ENCODE measurements at regions not wholly inside any gene's neighbourhood (a gene's known extent, or its start where the extent isn't known, plus 50 kb on each side); places are given as distances from the start of the nearest gene placed in this dataset.
"Not testable (repeated sequence)": the region's sequence is repeated elsewhere in the genome, so short reads cannot be mapped to it uniquely, and the experiment has no call there.

DNA sequence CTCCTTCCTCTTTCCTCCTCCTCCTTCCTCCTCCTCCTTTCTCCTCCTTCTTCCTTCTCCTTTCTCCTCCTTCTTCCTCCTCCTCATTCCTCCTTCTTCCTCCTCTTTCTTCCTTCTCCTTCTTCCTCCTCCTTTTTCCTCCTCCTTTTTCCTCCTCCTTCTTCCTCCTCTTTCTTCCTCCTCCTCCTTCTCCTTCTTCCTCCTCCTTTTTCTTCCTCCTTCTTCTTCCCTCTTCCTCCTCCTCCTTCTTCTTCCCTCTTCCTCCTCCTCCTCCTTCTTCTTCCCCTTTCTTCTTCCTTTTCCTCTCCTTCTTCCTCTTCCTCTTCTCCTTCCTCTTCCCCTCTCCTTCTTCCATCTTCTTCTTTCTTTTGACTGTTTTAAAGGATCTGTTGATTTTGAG, 538.8 kb downstream of the TMEM38B start:
- no peak overlapping the region for H4K91ac ChIP-seq (ENCODE audit: insufficient read length, low read depth, low read length)
- no peak overlapping the region for H2BK20ac ChIP-seq (ENCODE audit: low read depth, low read length, poor library complexity, severe bottlenecking)
- H3K4me1 ChIP-seq (ENCODE audit: insufficient read depth, low read length), result no peaks in the 10 kb centered on the region
- TF ChIP-seq, protein P1, sequence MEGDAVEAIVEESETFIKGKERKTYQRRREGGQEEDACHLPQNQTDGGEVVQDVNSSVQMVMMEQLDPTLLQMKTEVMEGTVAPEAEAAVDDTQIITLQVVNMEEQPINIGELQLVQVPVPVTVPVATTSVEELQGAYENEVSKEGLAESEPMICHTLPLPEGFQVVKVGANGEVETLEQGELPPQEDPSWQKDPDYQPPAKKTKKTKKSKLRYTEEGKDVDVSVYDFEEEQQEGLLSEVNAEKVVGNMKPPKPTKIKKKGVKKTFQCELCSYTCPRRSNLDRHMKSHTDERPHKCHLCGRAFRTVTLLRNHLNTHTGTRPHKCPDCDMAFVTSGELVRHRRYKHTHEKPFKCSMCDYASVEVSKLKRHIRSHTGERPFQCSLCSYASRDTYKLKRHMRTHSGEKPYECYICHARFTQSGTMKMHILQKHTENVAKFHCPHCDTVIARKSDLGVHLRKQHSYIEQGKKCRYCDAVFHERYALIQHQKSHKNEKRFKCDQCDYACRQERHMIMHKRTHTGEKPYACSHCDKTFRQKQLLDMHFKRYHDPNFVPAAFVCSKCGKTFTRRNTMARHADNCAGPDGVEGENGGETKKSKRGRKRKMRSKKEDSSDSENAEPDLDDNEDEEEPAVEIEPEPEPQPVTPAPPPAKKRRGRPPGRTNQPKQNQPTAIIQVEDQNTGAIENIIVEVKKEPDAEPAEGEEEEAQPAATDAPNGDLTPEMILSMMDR (conservative IDR thresholded peaks at IDR 0.05), result no peak
- H3T11ph ChIP-seq (ENCODE audit: low read length), result no peak overlapping the region
- Mint-ChIP-seq H3K27me3 (ENCODE audit: low read depth) (no peaks in the 10 kb centered on the region), H3K4me3 (no peak overlapping the region), H3K4me1 (no peaks in the 10 kb centered on the region), H3K27ac (no peak overlapping the region), H3K36me3 (ENCODE audit: insufficient read depth in 1 of 3, low read depth in 3 of 3) (peaks cover 0 to 2% (median 0%) of the 10 kb centered on the region in 3 experiments; a peak in 3 of 7 replicates), H3K9me3 (peaks cover 3 to 10% of the 10 kb centered on the region in 2 experiments; a peak in 4 of 5 replicates)
- H3K23ac ChIP-seq (ENCODE audit: insufficient read length, low read depth, low read length), result no peak overlapping the region
- H3K56ac ChIP-seq (ENCODE audit: insufficient read length, low read depth, low read length), result no peak overlapping the region
- H3K79me1 ChIP-seq (ENCODE audit: insufficient read depth, low read depth, low read length, poor library complexity, severe bottlenecking), result no peaks in the 10 kb centered on the region
- H2BK12ac ChIP-seq (ENCODE audit: insufficient read length, low read depth, low read length), result no peak overlapping the region
- H2AK5ac ChIP-seq (ENCODE audit: insufficient read length, low read length), result no peak overlapping the region
- no peak overlapping the region for H3K4me2 ChIP-seq (ENCODE audit: insufficient read depth, insufficient read length, low read length)
- no peaks in the 10 kb centered on the region for H3K79me2 ChIP-seq (ENCODE audit: insufficient read depth, low read length)
- no peaks in the 10 kb centered on the region for H3K23me2 ChIP-seq (ENCODE audit: insufficient read length, low read depth, low read length, poor library complexity, severe bottlenecking)
- no peaks in the 10 kb centered on the region for H3K27me3 ChIP-seq (ENCODE audit: insufficient read depth, low read length)
- DNase-seq, result no peak
- no peak overlapping the region for H2AFZ ChIP-seq (ENCODE audit: low read length)
- H4K8ac ChIP-seq (replicated peaks; ENCODE audit: insufficient read length, low read depth, low read length), result no peak overlapping the region
- H4K20me1 ChIP-seq (ENCODE audit: control insufficient read depth, insufficient read depth, insufficient read length), result no peaks in the 10 kb centered on the region
- H2BK15ac ChIP-seq (ENCODE audit: low read depth, low read length), result no peak overlapping the region
- H2BK5ac ChIP-seq (ENCODE audit: insufficient read length, low read length), result no peak overlapping the region
- no peak overlapping the region for H3K27ac ChIP-seq (ENCODE audit: insufficient read length, low read depth, low read length)
- no peaks in the 10 kb centered on the region for H3K9me3 ChIP-seq (ENCODE audit: control insufficient read depth, low read depth, low read length)
- H4K5ac ChIP-seq (ENCODE audit: insufficient read length, low read depth, low read length), result no peak overlapping the region
- H3K18ac ChIP-seq (ENCODE audit: insufficient read length, low read depth, low read length), result no peak overlapping the region
- no peak overlapping the region for H3K14ac ChIP-seq (ENCODE audit: insufficient read depth, low read length)
- no peak overlapping the region for H3K4ac ChIP-seq (ENCODE audit: low read depth, low read length)
- H2BK120ac ChIP-seq (ENCODE audit: low read depth, low read length, poor library complexity, severe bottlenecking), result no peak overlapping the region
- no peak overlapping the region for H3K9ac ChIP-seq (ENCODE audit: extremely low read depth, insufficient read length, low read length)

DNA sequence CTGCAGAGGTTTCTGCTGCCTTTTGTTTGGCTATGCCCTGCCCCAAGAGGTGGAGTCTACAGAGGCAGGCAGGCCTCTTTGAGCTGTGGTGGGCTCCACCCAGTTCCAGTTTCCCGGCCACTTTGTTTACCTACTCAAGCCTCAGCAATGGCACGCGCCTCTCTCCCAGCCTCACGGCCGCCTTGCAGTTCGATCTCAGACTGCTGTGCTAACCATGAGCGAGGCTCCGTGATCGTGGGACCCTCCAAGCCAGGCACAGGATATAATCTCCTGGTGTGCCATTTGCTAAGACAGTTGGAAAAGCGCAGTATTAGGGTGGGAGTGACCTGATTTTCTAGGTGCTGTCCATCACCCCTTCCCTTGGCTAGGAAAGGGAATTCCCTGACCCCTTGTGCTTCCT, 566.6 kb downstream of the TMEM38B start:
- not testable (repeated sequence) for H3K23ac ChIP-seq (ENCODE audit: insufficient read length, low read depth, low read length); DNase-seq; H2BK15ac ChIP-seq (ENCODE audit: low read depth, low read length); H2AK5ac ChIP-seq (ENCODE audit: insufficient read length, low read length); H4K20me1 ChIP-seq (ENCODE audit: control insufficient read depth, insufficient read depth, insufficient read length); H3K4me1 ChIP-seq (ENCODE audit: insufficient read depth, low read length); H3K4ac ChIP-seq (ENCODE audit: low read depth, low read length); H4K91ac ChIP-seq (ENCODE audit: insufficient read length, low read depth, low read length); H3K4me3 Mint-ChIP-seq; H3K4me1 Mint-ChIP-seq; H2AFZ ChIP-seq (ENCODE audit: low read length); H4K5ac ChIP-seq (ENCODE audit: insufficient read length, low read depth, low read length); H3K27ac ChIP-seq (ENCODE audit: insufficient read length, low read depth, low read length); H2BK5ac ChIP-seq (ENCODE audit: insufficient read length, low read length); H3K4me2 ChIP-seq (ENCODE audit: insufficient read depth, insufficient read length, low read length); H3K14ac ChIP-seq (ENCODE audit: insufficient read depth, low read length); H3K56ac ChIP-seq (ENCODE audit: insufficient read length, low read depth, low read length); H3K79me1 ChIP-seq (ENCODE audit: insufficient read depth, low read depth, low read length, poor library complexity, severe bottlenecking); H3K79me2 ChIP-seq (ENCODE audit: insufficient read depth, low read length); H4K8ac ChIP-seq (replicated peaks; ENCODE audit: insufficient read length, low read depth, low read length); H2BK120ac ChIP-seq (ENCODE audit: low read depth, low read length, poor library complexity, severe bottlenecking); H3K27ac Mint-ChIP-seq; H3K27me3 Mint-ChIP-seq (ENCODE audit: low read depth); H3T11ph ChIP-seq (ENCODE audit: low read length); H3K9me3 ChIP-seq (ENCODE audit: control insufficient read depth, low read depth, low read length); H3K27me3 ChIP-seq (ENCODE audit: insufficient read depth, low read length); H3K23me2 ChIP-seq (ENCODE audit: insufficient read length, low read depth, low read length, poor library complexity, severe bottlenecking); H2BK12ac ChIP-seq (ENCODE audit: insufficient read length, low read depth, low read length); H3K18ac ChIP-seq (ENCODE audit: insufficient read length, low read depth, low read length); H3K9ac ChIP-seq (ENCODE audit: extremely low read depth, insufficient read length, low read length); H2BK20ac ChIP-seq (ENCODE audit: low read depth, low read length, poor library complexity, severe bottlenecking)
- no CpG with 5 or more reads among the region's 10 CpGs for WGBS (ENCODE audit: extremely low coverage, insufficient read length, low lambda C conversion rate)
- H3K36me3 Mint-ChIP-seq (ENCODE audit: insufficient read depth in 1 of 3, low read depth in 3 of 3), result peaks cover 6 to 22% (median 12%) of the 10 kb centered on the region in 3 experiments; a peak in 6 of 7 replicates
- H3K9me3 Mint-ChIP-seq, result peaks cover 25 to 28% of the 10 kb centered on the region in 2 experiments

All from H9 (cell line).